ENCODE measurements at regions not wholly inside any gene's neighbourhood (a gene's known extent, or its start where the extent isn't known, plus 50 kb on each side); places are given as distances from the start of the nearest gene placed in this dataset.

DNA sequence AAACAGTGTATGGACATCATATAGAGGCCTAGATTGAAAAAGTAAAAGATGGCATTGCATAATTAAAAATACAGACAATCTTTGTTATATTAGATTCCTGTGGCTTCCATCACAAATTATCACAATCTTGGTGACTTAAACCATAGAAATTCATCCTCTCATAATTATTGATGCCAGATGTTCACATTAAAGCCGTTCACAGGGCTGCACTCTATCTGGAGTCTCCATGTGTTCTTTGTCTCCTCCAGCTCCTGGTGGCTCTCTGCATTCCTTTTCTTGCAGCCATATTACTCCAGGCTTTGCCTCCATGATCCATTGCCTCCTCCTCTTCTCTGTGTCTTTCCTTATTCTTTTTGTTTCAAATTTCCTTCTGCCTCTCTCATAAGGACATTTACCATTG is 875.7 kb upstream of the USP15 start:
- peaks cover 11 to 13% of the 10 kb centered on the region in 2 donors for H3K9me3 Mint-ChIP-seq
- no peak overlapping the region for H3K27ac Mint-ChIP-seq
- no peaks in the 10 kb centered on the region for H3K4me1 Mint-ChIP-seq (ENCODE audit: low read depth)
- no peaks in the 10 kb centered on the region for H3K27me3 Mint-ChIP-seq (ENCODE audit: low read depth)
- H3K4me3 Mint-ChIP-seq = no peak overlapping the region
- DNase-seq = no peak
- H3K36me3 Mint-ChIP-seq (ENCODE audit: insufficient read depth in 2 of 2) = peaks cover 2 to 7% of the 10 kb centered on the region in 2 donors
- ATAC-seq (replicated peaks in 1 of 2) = no peak

DNA sequence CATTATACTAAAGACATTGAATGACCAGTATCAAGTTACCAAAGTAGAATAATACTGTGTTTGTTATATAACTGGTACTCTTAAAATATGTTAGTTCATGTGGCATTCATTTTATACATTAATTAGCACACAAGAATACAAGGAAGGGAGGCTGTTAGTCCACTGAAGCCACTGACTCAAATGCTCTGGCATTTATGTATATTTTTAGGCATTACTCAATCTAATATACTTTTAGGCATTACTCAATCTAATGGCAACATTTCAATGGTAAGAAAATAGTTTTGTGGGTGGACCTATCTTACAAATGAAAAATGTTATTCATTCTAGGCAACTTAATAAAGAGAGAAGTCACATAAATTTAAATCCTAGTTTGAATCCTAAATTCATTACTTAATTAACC is 874.4 kb upstream of the USP15 start:
- Mint-ChIP-seq H3K4me3 (no peak overlapping the region), H3K9me3 (peaks cover 14 to 15% of the 10 kb centered on the region in 2 donors), H3K4me1 (ENCODE audit: low read depth) (no peaks in the 10 kb centered on the region), H3K27ac (no peak overlapping the region), H3K36me3 (ENCODE audit: insufficient read depth in 2 of 2) (peaks cover 2 to 10% of the 10 kb centered on the region in 2 donors), H3K27me3 (ENCODE audit: low read depth) (no peaks in the 10 kb centered on the region)
- no peak for ATAC-seq (replicated peaks in 1 of 2)
- no peak for DNase-seq

DNA sequence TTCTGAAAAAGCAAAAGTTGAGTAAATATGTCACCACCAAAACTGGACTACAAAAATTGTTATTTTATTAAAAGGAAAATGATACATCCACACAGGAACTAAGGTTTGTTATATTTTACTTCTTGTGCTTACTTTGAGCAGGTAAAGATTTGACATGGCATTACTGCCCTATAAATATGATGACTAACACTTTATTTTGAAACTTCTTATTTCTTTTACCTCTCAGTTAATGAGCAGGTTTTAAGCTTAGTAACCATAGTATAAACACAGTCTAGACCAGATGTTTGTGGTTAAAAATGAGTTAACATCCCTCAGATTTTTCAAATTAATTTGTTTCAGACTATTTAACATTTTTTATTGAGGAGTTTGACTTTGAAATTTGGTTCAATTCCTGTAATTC is 862.5 kb upstream of the USP15 start:
- no peaks in the 10 kb centered on the region for H3K4me1 Mint-ChIP-seq (ENCODE audit: low read depth)

DNA sequence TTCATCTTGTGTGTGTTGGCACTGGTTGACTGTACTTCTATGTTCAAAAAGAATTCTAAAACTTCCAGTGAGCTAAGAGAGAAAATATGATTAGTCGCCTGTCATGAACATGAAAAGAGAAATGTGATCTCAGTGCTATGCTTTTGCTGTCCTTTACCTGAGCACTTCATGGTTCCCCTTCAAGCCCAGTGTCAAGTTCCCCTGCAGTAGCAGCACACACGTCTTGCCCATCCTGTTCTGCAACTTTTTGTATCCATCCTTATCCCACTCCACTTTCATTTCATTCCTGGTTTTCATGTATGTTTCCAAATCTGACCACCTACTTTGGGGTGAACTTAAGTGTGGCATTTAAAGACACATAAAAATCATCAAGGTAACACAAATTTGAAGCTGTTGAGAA is 848.0 kb upstream of the USP15 start:
- no peak overlapping the region for H3K27ac Mint-ChIP-seq
- no peak overlapping the region for H3K4me3 Mint-ChIP-seq
- H3K4me1 Mint-ChIP-seq (ENCODE audit: low read depth) = no peaks in the 10 kb centered on the region
- H3K9me3 Mint-ChIP-seq = peaks cover 4 to 8% of the 10 kb centered on the region in 2 donors
- ATAC-seq (replicated peaks in 1 of 2) (no peak), DNase-seq (no peak)
- H3K27me3 Mint-ChIP-seq (ENCODE audit: low read depth) = no peaks in the 10 kb centered on the region
- no peaks in the 10 kb centered on the region for H3K36me3 Mint-ChIP-seq (ENCODE audit: insufficient read depth in 2 of 2)

More for the DNA sequence above, 862.5 kb upstream of the USP15 start:
- Mint-ChIP-seq H3K36me3 (ENCODE audit: insufficient read depth in 2 of 2) (no peaks in the 10 kb centered on the region), H3K27me3 (ENCODE audit: low read depth) (no peaks in the 10 kb centered on the region), H3K4me3 (no peak overlapping the region), H3K27ac (no peak overlapping the region), H3K9me3 (peaks cover 9 to 16% of the 10 kb centered on the region in 2 donors)
- DNase-seq (no peak), ATAC-seq (replicated peaks in 1 of 2) (no peak)

DNA sequence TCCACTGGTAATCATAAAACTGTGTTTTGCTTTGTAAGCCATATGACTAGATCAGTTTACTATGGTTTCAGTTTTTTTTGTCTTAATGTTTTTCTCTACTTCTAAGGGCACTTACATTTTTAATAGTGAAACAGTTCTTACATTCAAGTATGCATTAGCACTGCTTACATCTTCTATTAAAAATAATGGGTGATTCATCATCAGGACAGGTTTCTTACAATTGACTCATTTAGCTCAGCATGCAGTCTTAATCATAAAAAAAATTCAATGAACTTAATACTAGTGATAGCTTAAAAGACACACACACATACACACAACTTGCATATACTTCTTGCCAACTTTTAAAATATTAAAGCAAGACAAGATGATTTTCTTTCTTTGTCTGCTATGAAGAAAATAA is 845.7 kb upstream of the USP15 start:
- H3K4me3 Mint-ChIP-seq = no peak overlapping the region
- H3K4me1 Mint-ChIP-seq (ENCODE audit: low read depth) = no peaks in the 10 kb centered on the region
- no peaks in the 10 kb centered on the region for H3K27me3 Mint-ChIP-seq (ENCODE audit: low read depth)
- no peak for ATAC-seq (replicated peaks in 1 of 2)
- DNase-seq = no peak
- no peaks in the 10 kb centered on the region for H3K36me3 Mint-ChIP-seq (ENCODE audit: insufficient read depth in 2 of 2)
- H3K9me3 Mint-ChIP-seq = peaks cover 1 to 2% of the 10 kb centered on the region in 2 donors
- H3K27ac Mint-ChIP-seq = no peak overlapping the region

DNA sequence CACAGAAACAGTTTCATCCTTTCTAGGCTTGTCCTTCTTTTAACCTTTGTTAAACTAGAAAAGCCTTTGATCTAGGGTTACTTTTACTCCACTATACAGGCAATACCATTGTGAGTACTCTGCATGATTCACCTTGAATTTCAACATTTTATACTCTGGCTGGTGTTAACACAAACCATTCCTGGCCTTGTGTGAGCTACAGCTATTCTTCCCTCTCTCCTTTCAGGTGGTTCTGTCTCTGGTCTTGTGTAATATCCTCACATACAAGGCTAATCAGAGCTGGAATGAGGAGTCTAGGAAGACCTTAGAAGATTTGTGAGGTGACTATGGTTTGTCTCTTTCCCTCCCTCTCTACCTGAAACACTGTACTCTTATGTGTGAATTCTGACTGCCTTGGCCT is 837.4 kb upstream of the USP15 start:
- Mint-ChIP-seq H3K36me3 (ENCODE audit: insufficient read depth in 2 of 2) (peaks cover 0 to 3% of the 10 kb centered on the region in 2 donors), H3K27me3 (ENCODE audit: low read depth) (no peaks in the 10 kb centered on the region), H3K27ac (no peak overlapping the region), H3K9me3 (peaks cover 4 to 7% of the 10 kb centered on the region in 2 donors), H3K4me1 (ENCODE audit: low read depth) (no peaks in the 10 kb centered on the region), H3K4me3 (no peak overlapping the region)
- no peak for ATAC-seq (replicated peaks in 1 of 2)
- no peak for DNase-seq

DNA sequence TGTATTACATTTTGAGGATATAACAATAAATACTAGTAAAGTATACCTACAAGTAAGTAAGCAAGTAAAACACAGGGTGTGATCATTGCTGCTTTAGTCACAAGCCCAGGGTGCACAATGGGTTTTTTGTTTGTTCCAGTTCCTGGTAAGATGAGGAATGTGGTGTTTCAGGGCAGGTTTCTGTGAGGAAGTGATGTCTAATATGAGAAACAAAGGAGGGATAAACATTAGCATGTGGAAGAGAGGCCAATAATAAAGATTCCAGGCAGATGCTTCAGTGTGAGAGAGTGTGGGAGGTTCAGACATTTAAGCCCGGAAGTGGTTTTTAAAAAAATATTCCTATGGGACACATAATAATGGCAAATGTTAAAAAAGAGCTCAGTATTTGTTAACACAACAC is 808.1 kb upstream of the USP15 start:
- DNase-seq = no peak
- no peak overlapping the region for H3K27ac Mint-ChIP-seq
- ATAC-seq (replicated peaks in 1 of 2) = no peak
- H3K9me3 Mint-ChIP-seq = peaks cover 0 to 2% of the 10 kb centered on the region in 2 donors
- H3K27me3 Mint-ChIP-seq (ENCODE audit: low read depth) = no peaks in the 10 kb centered on the region
- H3K4me1 Mint-ChIP-seq (ENCODE audit: low read depth) = no peaks in the 10 kb centered on the region
- H3K36me3 Mint-ChIP-seq (ENCODE audit: insufficient read depth in 2 of 2) = no peaks in the 10 kb centered on the region
- no peak overlapping the region for H3K4me3 Mint-ChIP-seq

DNA sequence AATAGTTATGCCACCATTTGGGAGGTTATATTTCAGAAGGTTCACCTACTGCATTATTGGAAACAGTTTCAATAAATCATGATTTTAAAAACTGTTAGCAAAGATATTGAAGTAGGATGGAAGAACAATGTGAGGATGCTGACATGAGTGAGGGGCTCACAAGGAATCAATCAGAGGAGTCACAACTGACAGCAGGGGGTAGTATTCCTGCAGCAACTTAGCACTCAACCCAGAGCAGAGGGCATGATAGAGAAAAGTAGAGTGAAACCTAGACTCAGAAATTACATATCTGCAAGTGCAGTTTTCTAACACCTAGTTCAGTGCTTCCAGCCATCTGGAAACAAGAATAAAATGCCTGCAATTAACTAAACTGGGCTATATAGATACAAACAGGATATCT is 772.5 kb upstream of the USP15 start:
- no peak for DNase-seq
- no peak overlapping the region for H3K27ac Mint-ChIP-seq
- H3K9me3 Mint-ChIP-seq = peaks cover 0 to 4% of the 10 kb centered on the region in 2 donors
- H3K4me1 Mint-ChIP-seq (ENCODE audit: low read depth) = no peaks in the 10 kb centered on the region
- H3K27me3 Mint-ChIP-seq (ENCODE audit: low read depth) = no peaks in the 10 kb centered on the region
- no peaks in the 10 kb centered on the region for H3K36me3 Mint-ChIP-seq (ENCODE audit: insufficient read depth in 2 of 2)
- ATAC-seq (replicated peaks in 1 of 2) = no peak
- H3K4me3 Mint-ChIP-seq = no peak overlapping the region

DNA sequence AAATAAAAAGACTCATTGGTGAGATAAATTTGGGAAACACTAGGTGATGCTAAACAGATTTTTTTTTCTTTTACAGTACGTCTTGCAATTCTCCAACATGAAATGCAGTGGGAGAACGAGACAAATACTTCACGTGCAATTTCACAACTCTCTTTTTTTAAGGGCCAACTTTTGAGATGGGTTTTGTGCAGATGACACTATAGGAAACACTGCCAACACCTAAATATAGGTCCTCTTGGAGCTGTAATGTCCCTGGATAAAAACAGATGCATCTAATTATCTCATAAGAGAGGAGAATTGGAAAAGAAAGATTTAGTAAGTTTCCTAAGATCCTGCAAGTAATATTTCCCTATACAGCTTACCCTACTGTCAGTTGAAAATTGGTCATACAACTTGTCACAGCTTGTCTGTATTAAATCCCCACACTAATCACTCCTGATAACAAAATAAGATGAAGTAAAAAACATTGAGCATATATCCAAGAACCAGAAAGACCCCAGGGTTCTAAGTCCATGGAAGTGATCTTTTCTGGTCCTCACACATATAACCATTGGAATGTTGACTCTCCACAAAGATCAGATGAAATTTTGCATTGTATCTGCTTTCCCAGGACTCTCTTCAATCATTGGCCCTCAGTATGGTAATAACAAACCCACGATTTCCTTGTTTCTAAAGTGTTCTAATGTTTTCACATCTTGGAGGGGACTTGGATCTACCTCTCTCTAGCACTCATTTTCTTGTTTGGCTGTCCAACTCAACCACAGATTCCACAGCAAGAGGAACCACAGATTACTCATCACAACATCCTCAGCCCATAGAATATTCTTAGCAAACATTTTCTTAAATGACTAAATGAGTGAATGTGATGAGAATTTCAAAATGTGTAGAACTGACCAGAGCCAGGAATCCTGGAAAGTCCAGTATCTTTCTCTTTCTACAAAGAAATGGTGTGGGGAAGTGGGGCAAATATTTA is 769.4 kb upstream of the USP15 start:
- H3K4me3 Mint-ChIP-seq = no peak overlapping the region
- DNase-seq (no peak), ATAC-seq (replicated peaks in 1 of 2) (no peak)
- no peaks in the 10 kb centered on the region for H3K36me3 Mint-ChIP-seq (ENCODE audit: insufficient read depth in 2 of 2)
- no peaks in the 10 kb centered on the region for H3K4me1 Mint-ChIP-seq (ENCODE audit: low read depth)
- H3K9me3 Mint-ChIP-seq = peaks cover 4% of the 10 kb centered on the region in 2 donors
- no peaks in the 10 kb centered on the region for H3K27me3 Mint-ChIP-seq (ENCODE audit: low read depth)
- no peak overlapping the region for H3K27ac Mint-ChIP-seq

DNA sequence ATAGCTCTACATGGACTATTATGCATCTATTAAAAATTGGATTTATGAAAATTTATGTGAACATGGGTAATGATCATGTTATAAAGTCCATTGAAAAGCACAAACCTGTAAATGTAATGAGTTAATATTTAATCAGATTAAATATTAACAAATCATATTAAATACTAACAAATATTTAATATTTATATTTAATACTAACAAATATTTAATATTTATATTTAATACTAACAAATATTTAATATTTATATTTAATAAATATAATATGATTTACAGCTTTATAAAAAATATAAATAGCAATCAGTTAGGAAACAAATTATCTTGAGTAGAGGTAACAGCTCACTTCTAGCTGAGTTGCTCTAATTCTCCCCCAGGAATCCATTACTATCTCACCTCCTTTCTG is 758.0 kb upstream of the USP15 start:
- no peaks in the 10 kb centered on the region for H3K36me3 Mint-ChIP-seq (ENCODE audit: insufficient read depth in 2 of 2)
- DNase-seq (no peak), ATAC-seq (replicated peaks in 1 of 2) (no peak)
- H3K4me1 Mint-ChIP-seq (ENCODE audit: low read depth) = no peaks in the 10 kb centered on the region
- H3K9me3 Mint-ChIP-seq = peaks cover 0 to 4% of the 10 kb centered on the region in 2 donors
- no peaks in the 10 kb centered on the region for H3K27me3 Mint-ChIP-seq (ENCODE audit: low read depth)
- no peak overlapping the region for H3K27ac Mint-ChIP-seq
- no peak overlapping the region for H3K4me3 Mint-ChIP-seq

DNA sequence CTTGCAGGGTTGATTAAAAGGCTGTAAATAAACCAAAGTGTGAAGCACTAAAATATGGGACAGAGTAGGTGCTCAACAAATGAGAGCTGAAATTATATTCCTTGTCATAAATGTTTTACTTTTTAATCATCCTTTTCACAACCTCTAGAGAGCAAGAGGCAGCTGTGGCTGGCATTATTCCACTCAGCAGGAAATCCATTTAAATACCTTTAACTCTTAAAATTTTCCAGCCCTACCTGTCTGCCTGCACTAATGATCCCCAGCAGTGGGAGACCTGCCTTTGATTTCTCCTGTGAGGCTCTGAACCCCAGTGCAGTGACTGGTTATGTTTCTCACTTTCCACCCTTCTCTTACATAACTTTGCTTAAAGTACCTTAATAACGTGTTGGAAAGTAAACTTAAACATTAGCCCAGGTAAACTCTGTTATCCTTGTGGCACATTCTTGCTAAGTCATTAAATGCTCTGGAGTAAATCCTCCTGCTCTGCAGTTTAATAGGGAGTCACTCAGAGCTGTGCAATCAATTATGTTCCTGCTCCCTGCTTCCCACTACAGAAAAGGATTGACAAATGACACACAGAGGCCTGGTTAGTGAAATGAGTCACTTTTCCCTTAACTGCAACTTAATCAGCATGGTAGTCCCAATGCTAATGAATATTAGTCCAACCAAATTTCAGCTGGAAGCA is 755.7 kb upstream of the USP15 start:
- Mint-ChIP-seq H3K36me3 (ENCODE audit: insufficient read depth in 2 of 2) (no peaks in the 10 kb centered on the region), H3K9me3 (peaks cover 0 to 5% of the 10 kb centered on the region in 2 donors), H3K4me3 (no peak overlapping the region), H3K27ac (no peak overlapping the region), H3K27me3 (ENCODE audit: low read depth) (no peaks in the 10 kb centered on the region), H3K4me1 (ENCODE audit: low read depth) (no peaks in the 10 kb centered on the region)
- no peak for ATAC-seq (replicated peaks in 1 of 2)
- no peak for DNase-seq

DNA sequence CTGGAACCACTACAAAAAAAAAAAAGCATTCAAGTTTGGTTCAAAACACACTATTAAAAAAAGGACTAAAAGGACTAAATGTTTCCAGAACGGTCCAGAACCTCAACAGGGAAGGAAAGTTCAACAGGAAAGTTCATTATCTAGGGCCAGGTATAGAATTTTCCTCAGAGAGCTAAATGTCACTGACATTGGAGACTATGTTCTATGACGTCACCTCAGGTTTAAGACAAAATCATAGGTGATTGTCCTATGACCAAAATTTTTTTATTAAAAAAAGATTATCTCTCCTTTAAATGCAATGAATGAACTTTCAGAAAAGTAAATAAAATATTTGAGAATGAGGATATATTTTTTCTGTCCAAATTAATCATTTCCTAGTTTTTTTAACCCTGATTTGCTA is 746.7 kb upstream of the USP15 start:
- ATAC-seq (replicated peaks in 1 of 2) = no peak
- Mint-ChIP-seq H3K4me3 (no peak overlapping the region), H3K9me3 (peaks cover 0 to 5% of the 10 kb centered on the region in 2 donors), H3K27me3 (ENCODE audit: low read depth) (peaks cover 7% of the 10 kb centered on the region), H3K36me3 (ENCODE audit: insufficient read depth in 2 of 2) (no peaks in the 10 kb centered on the region), H3K4me1 (ENCODE audit: low read depth) (no peaks in the 10 kb centered on the region), H3K27ac (no peak overlapping the region)
- DNase-seq = no peak

DNA sequence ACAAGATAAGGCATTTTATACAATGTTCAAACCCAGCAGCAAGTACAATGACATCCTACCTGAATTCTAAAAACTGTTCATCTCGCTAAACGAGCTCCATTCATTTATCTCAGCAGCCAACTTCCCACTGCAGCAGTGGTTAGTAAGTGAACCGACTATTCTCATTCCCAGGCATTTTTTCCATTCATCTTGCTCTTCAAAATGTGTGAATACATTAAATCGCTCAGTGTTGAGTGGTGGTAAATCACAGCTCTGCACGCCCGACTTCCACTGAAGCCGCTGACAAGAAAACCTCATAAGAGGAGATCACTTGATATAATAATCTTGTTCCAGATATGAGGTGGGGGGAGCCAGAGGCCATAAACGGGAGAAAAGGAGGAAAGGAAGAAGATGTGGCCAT is 746.2 kb upstream of the USP15 start:
- Mint-ChIP-seq H3K4me3 (no peak overlapping the region), H3K36me3 (ENCODE audit: insufficient read depth in 2 of 2) (no peaks in the 10 kb centered on the region), H3K4me1 (ENCODE audit: low read depth) (no peaks in the 10 kb centered on the region), H3K27ac (no peak overlapping the region), H3K27me3 (ENCODE audit: low read depth) (peaks cover 7% of the 10 kb centered on the region), H3K9me3 (peaks cover 0 to 5% of the 10 kb centered on the region in 2 donors)
- no peak for DNase-seq
- ATAC-seq (replicated peaks in 1 of 2) = no peak

Measured in activated T-cell treated with anti-CD3 and anti-CD28 coated beads, Interleukin-2, amount 50 U/mL, for 72 hours (primary cell).